ENCODE measurements at regions not wholly inside any gene's neighbourhood (a gene's known extent, or its start where the extent isn't known, plus 50 kb on each side); places are given as distances from the start of the nearest gene placed in this dataset.

GRCh38 chr10:16280595-16280994, 156.2 kb upstream of the PTER start:
- TF ChIP-seq, protein P1, sequence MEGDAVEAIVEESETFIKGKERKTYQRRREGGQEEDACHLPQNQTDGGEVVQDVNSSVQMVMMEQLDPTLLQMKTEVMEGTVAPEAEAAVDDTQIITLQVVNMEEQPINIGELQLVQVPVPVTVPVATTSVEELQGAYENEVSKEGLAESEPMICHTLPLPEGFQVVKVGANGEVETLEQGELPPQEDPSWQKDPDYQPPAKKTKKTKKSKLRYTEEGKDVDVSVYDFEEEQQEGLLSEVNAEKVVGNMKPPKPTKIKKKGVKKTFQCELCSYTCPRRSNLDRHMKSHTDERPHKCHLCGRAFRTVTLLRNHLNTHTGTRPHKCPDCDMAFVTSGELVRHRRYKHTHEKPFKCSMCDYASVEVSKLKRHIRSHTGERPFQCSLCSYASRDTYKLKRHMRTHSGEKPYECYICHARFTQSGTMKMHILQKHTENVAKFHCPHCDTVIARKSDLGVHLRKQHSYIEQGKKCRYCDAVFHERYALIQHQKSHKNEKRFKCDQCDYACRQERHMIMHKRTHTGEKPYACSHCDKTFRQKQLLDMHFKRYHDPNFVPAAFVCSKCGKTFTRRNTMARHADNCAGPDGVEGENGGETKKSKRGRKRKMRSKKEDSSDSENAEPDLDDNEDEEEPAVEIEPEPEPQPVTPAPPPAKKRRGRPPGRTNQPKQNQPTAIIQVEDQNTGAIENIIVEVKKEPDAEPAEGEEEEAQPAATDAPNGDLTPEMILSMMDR (conservative IDR thresholded peaks at IDR 0.05 in 1 of 2, IDR thresholded peaks at IDR 0.05 in 1 of 2; ENCODE audit: extremely low read depth in 1 of 2, insufficient read depth in 1 of 2, low read depth in 1 of 2, low read length in 2 of 2): no peak
- no peak for TF ChIP-seq EZH2 (IDR thresholded peaks at IDR 0.05; ENCODE audit: borderline replicate concordance, low read length)

All from mammary epithelial cell (primary cell).